RWPE1 (cell line): ENCODE measurements at regions not wholly inside any gene's neighbourhood (a gene's known extent, or its start where the extent isn't known, plus 50 kb on each side); places are given as distances from the start of the nearest gene placed in this dataset.

Source experiments
- CTCF ChIA-PET: fragments of 350-600 bp; sonication (Branson Sonifier 250); formaldehyde crosslinking; extraction: SDS; loops from one replicate; lab custom pipeline; 2021; lab: Yijun Ruan, JAX
- POLR2A ChIA-PET: fragments of 400-600 bp; formaldehyde crosslinking; extraction: SDS; loops from one replicate; lab custom pipeline; 2020; ENCODE audit warnings: antibody characterized with exemption; ENCODE audit not compliant: low non-redundant PET; lab: Yijun Ruan, JAX
- DNase-seq: peaks from one replicate; pipeline ENCODE4 v3.0.0; 2012; ENCODE audit warnings: low spot score
- H3K27ac ChIP-seq: fragments of 450-650 bp; 2 replicates; pipeline ENCODE4 v1.5.1; 2017
- CTCF ChIP-seq: fragments of 450-650 bp; conservative IDR thresholded peaks from 2 replicates; pipeline ENCODE4 v1.5.1; 2017; ENCODE audit warnings: low read depth, mild to moderate bottlenecking

- POLR2A ChIA-PET: no interaction called here
- no peak for DNase-seq
- CTCF ChIA-PET: no interaction called here
These were observed 105.4 kb upstream of the ATP10B start for GRCh38 chr5:160957312-160957861.

GRCh38 chr5:160956051-160956450 lies 104.0 kb upstream of the ATP10B start:
- DNase-seq: no peak
- TF ChIP-seq CTCF: no peak
- CTCF ChIA-PET: interaction anchor here (0.6 kb wide), 1 partner anchor 51 kb away, joined by 3 read pairs; no protein-coding TSS in a partner anchor
- no peak overlapping the region for H3K27ac ChIP-seq
- POLR2A ChIA-PET: no interaction called here

More at GRCh38 chr5:160957312-160957861, 105.4 kb upstream of the ATP10B start:
- no peak for TF ChIP-seq CTCF
- no peak overlapping the region for H3K27ac ChIP-seq

- TF ChIP-seq CTCF: no peak
- POLR2A ChIA-PET: no interaction called here
- DNase-seq: no peak
- CTCF ChIA-PET: no interaction called here
- H3K27ac ChIP-seq: no peak overlapping the region
These were observed 98.3 kb upstream of the ATP10B start for GRCh38 chr5:160950311-160950710.

- no peak for DNase-seq
- no peak overlapping the region for H3K27ac ChIP-seq
- ChIA-PET CTCF (interaction anchor here (0.6 kb wide), 1 partner anchor 37 kb away, joined by 3 read pairs; no protein-coding TSS in a partner anchor), POLR2A (no interaction called here)
- TF ChIP-seq CTCF: no peak
These were observed 88.7 kb upstream of the ATP10B start for GRCh38 chr5:160940725-160941124.

- H3K27ac ChIP-seq: peak overlapping the region; percentile 88
- DNase-seq: peak; percentile 67
- ChIA-PET CTCF (interaction anchor here (0.6 to 1.1 kb wide), 3 partner anchors 10 to 151 kb away, joined by 3 to 4 read pairs (median 4); no protein-coding TSS in a partner anchor), POLR2A (no interaction called here)
- TF ChIP-seq CTCF: no peak
These were observed 86.5 kb upstream of the ATP10B start for GRCh38 chr5:160938532-160938931.

GRCh38 chr5:160937570-160937969 lies 85.6 kb upstream of the ATP10B start:
- POLR2A ChIA-PET: no interaction called here
- no peak for TF ChIP-seq CTCF
- CTCF ChIA-PET: interaction anchor here (1.1 kb wide), 1 partner anchor 9 kb away, joined by 4 read pairs; no protein-coding TSS in a partner anchor
- DNase-seq: no peak
- H3K27ac ChIP-seq: peak overlapping the region; percentile 88
